Posterior cingulate gyrus (tissue), 11 donors: ENCODE measurements at regions not wholly inside any gene's neighbourhood (a gene's known extent, or its start where the extent isn't known, plus 50 kb on each side); places are given as distances from the start of the nearest gene placed in this dataset.

Experiments
- DNase-seq, 10 donors: peaks; one replicate each; pipeline versions ENCODE4 v3.0.0 to v3.0.0-alpha.2; 2020 to 2021; ENCODE audit warnings: mixed read lengths in 3 of 10
- intact Hi-C: fragments of 100-400 bp; cut with DNase I; formaldehyde crosslinking; loops from one replicate; pipeline ENCODE4 v1.15.1; 2023

DNA sequence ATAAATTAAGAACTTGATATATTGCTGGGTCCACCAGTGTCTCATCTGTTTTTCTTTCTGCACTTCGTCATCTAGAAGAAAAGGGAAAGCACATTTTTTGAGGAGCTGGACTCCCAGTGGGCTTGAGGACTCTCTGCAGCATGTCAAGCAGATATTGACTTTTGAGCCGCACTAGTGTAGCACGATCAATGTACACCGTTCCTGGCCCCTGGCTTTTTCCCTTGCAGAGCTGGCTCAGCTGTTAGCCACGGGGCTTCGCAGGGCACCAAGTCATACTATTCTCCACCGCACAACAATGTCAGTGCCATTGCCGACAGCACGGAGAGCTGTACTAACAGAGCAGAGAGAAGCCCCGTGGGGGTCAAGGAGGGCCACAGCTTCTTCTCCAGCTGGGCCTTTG, 235.4 kb upstream of the HABP2 start:
- intact Hi-C loops: no loop called here
- no peak for DNase-seq

GRCh38 chr10:113319479-113319878, 233.4 kb upstream of the HABP2 start:
- intact Hi-C loops: no loop called here
- DNase-seq: no peak

- no peak for DNase-seq
- intact Hi-C loops: no loop called here
These were observed 232.6 kb upstream of the HABP2 start for GRCh38 chr10:113320211-113320610.

- intact Hi-C loops: no loop called here
- no peak for DNase-seq
These were observed 231.9 kb upstream of the HABP2 start for GRCh38 chr10:113320987-113321386.

DNA sequence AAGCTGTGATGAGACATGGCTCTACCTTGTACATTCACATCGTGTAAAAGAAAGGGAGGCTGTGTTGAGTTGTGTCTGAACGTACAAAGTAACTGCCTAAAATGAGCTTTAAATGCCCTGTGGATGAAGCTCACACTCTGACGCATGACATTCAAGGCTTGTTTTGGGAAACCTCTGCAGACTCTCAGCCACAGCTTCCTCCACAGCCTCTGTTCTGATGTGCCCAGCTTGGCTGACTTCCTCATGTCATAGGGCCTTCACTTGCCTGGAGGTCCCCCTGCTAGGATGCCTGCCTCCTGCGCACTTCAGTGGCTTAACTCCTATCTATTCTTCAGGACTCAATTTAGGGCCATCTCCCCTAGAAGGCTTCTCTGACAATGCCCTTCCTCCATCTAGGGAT, 230.0 kb upstream of the HABP2 start:
- intact Hi-C loops: no loop called here
- peak in 3 of 10 donors; percentile 13 to 23 (median 17) for DNase-seq

- intact Hi-C loops: no loop called here
- no peak for DNase-seq
These were observed 228.9 kb upstream of the HABP2 start for GRCh38 chr10:113323985-113324384.

DNA sequence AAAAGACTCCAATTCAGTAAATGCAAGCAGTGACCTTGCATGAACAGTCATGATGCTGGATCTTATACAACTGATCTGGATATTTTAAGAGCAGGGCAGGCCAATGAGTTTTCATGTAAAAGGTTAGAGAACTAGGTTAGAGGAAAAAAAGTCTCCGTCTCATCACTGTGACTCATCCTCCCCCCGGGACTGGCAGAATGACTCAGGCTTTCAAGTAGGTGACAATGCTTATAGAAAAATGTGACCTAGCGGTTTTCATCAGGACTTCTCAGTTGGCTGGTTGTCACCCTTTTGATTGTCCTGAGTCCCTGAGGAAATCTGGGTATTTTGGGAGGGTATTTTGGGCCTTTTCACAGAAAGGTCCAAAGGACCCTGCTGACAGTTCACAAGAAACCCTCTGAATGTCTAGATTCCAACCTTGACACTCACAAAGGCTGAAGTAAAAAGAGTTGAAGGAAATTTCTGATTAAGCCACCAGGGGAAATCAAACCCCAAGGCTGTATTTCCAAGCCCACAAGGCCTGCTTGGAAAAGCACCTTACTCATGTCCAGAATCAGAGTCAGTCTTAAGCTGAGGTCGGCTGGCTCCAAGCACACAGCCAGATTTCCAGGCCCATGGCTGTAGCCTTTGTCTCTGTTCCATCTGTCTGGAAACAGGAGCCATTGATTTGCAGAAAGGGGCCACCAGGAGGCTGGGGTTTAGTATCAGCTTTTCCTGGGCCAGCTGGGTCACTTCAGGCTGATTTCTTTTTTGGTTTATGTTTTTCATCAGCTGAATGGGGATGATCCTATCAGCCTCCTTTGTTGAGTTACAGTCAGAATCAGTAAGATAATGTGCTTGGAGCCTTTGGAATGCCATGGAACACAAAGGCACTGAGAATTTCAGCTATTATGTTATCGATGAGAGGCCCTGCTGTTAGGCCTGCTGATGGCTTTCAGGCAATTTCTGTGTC, 226.4 kb upstream of the HABP2 start:
- intact Hi-C loops: no loop called here
- DNase-seq: peak in 2 of 10 donors; percentile 26 to 82

GRCh38 chr10:113329121-113329596, 223.7 kb upstream of the HABP2 start:
- intact Hi-C loops: no loop called here
- no peak for DNase-seq

- DNase-seq: no peak
- intact Hi-C loops: no loop called here
These were observed 220.9 kb upstream of the HABP2 start for GRCh38 chr10:113331961-113332360.

DNA sequence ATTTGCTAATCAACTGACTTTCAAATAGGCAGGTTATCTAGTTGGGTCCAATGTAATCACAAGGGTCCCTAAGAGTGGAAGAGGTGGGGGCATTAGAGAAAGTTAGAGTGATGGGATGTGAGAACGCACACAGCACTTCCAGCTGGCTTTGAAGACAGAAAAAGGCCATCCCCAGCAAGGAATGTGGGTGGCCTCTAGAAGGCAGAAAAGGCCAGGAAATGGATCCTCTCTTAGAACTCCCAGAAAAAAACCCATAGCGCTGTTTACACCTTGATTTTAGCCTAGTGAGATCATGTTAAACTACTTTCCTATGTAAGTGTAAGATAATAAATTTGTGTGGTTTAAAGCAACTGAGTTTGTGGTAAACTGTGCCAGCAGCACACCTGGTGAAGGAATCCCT, 219.5 kb upstream of the HABP2 start:
- DNase-seq: no peak

GRCh38 chr10:113335592-113335991, 217.3 kb upstream of the HABP2 start:
- no peak for DNase-seq

More for the DNA sequence above, 219.5 kb upstream of the HABP2 start:
- intact Hi-C loops: no loop called here

GRCh38 chr10:113336549-113337130, 216.2 kb upstream of the HABP2 start:
- intact Hi-C loops: no loop called here
- no peak for DNase-seq

More at GRCh38 chr10:113335592-113335991, 217.3 kb upstream of the HABP2 start:
- intact Hi-C loops: no loop called here

DNA sequence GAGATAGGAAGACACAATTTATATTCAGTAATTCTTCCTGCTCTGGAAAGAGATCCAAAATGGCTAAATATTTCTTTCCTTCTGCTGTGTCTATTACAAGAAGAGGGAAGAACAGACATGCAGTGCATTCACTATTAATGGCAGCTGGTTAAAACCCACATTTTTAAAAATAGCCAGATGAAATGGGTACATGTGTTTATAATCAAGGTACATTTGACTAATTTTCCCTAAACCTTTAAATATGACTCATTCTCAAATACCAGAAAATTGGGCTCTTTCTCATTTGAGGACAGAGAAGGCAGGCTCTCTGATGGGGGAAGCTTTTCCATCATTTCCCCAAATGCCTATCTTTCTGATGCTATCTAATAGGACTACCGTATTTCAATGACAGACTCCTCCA, 215.7 kb upstream of the HABP2 start:
- DNase-seq: no peak
- intact Hi-C loops: no loop called here

DNA sequence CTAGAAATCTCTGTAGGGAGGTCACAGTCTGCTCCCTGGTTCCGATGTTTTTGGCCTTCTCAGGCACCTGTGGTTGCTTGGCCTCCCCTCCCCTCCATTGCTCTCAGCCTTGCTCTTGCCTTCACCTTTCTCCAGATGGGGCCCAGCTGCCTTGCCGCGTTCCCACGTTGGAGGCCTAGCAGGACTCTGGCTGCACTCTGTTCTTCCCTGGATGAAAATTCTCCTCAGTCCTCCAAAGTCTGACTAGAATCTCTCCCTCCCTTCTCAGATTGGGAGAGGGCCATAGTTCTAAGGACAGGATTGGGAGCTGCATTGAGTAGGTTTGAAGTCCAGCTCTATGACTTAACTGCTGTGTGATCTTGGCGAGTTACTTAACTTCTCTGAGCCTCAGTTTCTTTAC, 213.7 kb upstream of the HABP2 start:
- intact Hi-C loops: no loop called here

GRCh38 chr10:113340282-113340681, 212.6 kb upstream of the HABP2 start:
- intact Hi-C loops: no loop called here

More for the DNA sequence above, 213.7 kb upstream of the HABP2 start:
- no peak for DNase-seq

GRCh38 chr10:113341138-113341537, 211.7 kb upstream of the HABP2 start:
- intact Hi-C loops: no loop called here
- no peak for DNase-seq

More at GRCh38 chr10:113340282-113340681, 212.6 kb upstream of the HABP2 start:
- DNase-seq: no peak

GRCh38 chr10:113345826-113346624, 206.8 kb upstream of the HABP2 start:
- DNase-seq: no peak

GRCh38 chr10:113347508-113347907, 205.3 kb upstream of the HABP2 start:
- intact Hi-C loops: no loop called here
- DNase-seq: no peak

More at GRCh38 chr10:113345826-113346624, 206.8 kb upstream of the HABP2 start:
- intact Hi-C loops: no loop called here

GRCh38 chr10:113348694-113349093, 204.2 kb upstream of the HABP2 start:
- no peak for DNase-seq
- intact Hi-C loops: no loop called here

DNA sequence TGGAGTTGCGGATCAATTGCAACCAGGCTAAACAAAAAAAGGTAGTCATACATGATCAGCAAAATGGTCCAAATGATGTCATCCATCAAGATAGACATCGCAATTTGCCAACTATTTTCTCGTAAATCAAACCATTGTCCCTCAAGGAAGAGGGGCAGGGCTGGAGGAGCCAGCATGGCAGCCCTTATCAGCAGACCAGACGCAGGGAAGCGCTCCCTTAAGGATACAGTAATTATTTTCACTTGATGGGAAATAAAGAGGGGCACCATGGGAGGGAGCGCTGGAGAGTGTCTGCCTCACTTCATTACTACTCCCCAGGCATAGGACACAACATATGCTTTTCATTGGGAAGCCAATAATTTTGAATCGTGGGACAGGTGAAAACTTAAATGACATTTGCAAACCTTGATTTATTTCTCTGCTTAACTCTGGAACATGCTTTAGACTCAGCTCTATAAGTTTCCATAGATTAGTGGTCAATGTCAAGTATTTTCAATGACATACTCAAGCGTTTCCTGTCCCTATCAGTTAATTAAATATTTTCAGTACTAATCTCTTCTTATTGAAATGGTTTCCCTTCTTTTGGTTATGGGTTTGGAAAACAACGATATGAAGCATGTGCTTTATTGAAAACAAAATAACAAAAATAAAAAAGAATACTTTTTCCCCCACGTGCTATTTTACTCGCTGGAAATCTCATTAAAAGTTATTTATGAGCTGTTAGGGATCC, 202.4 kb upstream of the HABP2 start:
- intact Hi-C loops: no loop called here
- no peak for DNase-seq
